SH-SY5Y (cell line): ENCODE measurements at regions not wholly inside any gene's neighbourhood (a gene's known extent, or its start where the extent isn't known, plus 50 kb on each side); places are given as distances from the start of the nearest gene placed in this dataset.

Experiments used
- GATA2 ChIP-seq: IDR thresholded peaks from 2 replicates; pipeline ENCODE4 v1.6.1; 2011; ENCODE audit warnings: mild to moderate bottlenecking, low read depth, low read length
- GATA3 ChIP-seq: IDR thresholded peaks from 2 replicates; pipeline ENCODE4 v1.6.1; 2011; ENCODE audit warnings: low read depth, mild to moderate bottlenecking, low read length, moderate library complexity

DNA sequence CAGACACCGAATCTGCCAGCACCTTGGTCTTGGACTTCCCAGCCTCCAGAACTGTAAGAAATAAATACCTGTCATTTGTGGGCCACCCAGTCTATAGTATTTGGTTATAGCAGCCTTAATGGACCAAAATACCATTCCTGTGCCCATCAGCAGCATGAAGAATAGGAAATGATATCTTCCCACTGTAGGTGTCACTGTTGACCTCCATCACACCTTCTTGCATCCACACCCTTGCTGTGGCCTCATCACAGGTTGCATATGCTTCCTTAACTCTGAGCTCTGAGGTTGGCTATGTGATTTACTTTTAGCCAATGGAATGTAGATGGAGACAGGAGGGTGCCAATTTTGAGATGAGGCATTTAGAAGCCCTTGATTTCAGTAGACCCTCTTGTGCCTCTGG lies 242.0 kb upstream of the TSHZ3 start:
- no peak for TF ChIP-seq GATA2
- TF ChIP-seq GATA3 = no peak
